ENCODE measurements at regions not wholly inside any gene's neighbourhood (a gene's known extent, or its start where the extent isn't known, plus 50 kb on each side); places are given as distances from the start of the nearest gene placed in this dataset.
A peak's percentile ranks its signal among the peaks of the same experiment; 100 is the strongest.

GRCh38 chrX:76228499-76228898, 55.6 kb downstream of the PBDC1 start:
- no peak for DNase-seq

- no peak for DNase-seq
Observed at GRCh38 chrX:76248901-76249300, 76.0 kb downstream of the PBDC1 start.

GRCh38 chrX:76253432-76253831, 80.6 kb downstream of the PBDC1 start:
- DNase-seq, result peak in 1 of 2 donors; percentile 27

GRCh38 chrX:76279007-76279406, 106.1 kb downstream of the PBDC1 start:
- peak in 1 of 2 donors; percentile 44 for DNase-seq
